Renal cortex interstitium (tissue), 11 donors: ENCODE measurements at regions not wholly inside any gene's neighbourhood (a gene's known extent, or its start where the extent isn't known, plus 50 kb on each side); places are given as distances from the start of the nearest gene placed in this dataset.
A peak's percentile ranks its signal among the peaks of the same experiment; 100 is the strongest.
"Not testable (repeated sequence)": the region's sequence is repeated elsewhere in the genome, so short reads cannot be mapped to it uniquely, and the experiment has no call there.

Source experiments
- DNase-seq, 11 donors: peaks; one replicate each; pipeline ENCODE4 v3.0.0-alpha.2; 2013; ENCODE audit warnings: low read depth in 9 of 11, low spot score in 4 of 11; ENCODE audit errors: extremely low read depth in 1 of 11

DNA sequence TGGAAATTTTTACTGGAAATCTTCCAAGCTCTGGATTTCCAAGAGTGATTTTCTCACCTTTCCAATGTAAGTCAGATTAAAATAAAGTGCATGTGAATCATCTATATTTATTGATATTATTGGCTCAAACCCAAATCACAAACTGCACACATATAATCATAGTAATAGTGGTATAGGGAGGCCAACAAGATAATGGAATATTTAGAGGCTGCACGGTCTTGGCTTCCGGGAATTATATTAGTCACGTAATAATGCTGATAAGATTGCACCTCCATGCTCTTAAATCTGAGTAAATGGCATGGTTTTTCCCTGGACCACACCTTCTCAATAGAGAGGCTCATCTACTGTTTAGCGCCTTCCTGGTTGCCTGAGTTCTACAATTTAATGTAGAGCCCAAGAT lies 567.1 kb upstream of the NR2F2 start:
- DNase-seq: no peak

DNA sequence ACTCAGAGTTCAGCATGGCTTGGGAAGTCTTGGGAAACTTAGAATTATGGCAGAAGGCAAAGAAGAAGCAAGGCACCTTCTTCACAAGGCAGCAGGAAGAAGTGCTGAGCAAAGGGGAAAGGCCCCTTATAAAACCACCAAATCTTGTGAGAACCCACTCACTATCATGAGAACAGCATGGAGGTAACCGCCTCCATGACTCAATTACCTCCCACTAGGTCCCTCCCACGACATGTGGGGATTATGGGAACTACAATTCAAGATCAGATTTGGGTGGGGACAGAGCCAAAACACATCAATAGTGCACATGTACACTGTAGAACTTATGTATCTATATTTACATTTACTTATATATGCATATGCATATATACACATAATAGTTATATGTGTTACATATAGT lies 565.3 kb upstream of the NR2F2 start:
- DNase-seq: no peak

DNA sequence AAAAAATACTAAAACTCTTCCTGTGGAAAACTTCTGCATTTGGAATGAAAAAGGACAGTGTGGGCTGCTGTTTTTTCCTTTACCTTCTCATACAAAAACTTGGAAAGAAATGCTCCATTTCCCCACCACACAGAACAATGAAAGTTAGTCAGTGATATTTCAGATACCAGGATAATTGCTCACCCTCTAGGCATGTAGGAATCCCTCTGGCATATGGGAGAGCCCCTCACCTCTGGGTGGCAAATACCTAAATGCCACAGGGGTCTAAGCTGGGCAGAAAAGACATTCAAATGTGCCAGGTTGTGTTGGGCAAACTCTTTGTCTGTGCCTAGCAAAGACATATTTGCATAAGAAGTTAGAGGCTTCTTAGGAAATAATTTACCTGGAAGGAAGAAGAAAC lies 560.3 kb upstream of the NR2F2 start:
- DNase-seq: no peak

DNA sequence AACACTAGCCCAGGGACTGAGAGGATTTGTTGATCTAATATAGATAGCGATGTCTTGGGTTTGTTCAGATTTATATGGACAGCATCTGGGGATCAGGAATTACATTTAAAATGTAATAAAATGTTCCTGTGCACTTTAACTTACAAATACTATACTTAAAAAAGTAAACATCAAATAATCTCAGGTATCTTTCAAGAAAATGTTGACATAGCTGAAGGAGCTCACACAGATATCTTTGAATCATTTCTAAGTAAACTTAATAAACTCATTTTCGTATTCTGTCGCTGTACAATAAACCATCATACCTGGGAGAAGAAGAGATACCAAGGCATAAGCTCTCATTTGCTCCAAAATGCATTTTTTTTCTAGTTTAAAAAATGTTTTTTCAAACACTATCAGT lies 557.5 kb upstream of the NR2F2 start:
- no peak for DNase-seq

DNA sequence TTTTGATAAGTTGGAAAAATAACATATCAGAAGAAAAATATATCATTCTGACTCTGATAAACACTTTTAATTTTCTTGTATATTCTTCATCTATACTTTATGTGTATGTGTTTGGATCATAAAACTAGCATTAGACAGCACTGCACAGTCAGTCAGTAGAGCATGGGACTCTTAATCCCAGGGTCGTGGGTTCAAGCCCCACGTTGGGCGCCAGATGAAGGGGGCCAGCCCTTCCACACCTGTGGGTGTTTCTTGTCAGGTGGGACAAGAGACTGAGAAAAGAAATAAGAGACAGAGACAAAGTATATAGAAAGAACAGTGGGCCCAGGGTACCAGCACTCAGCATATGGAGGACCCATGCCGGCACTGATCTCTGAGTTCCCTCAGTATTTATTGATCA lies 546.0 kb upstream of the NR2F2 start:
- no peak for DNase-seq

DNA sequence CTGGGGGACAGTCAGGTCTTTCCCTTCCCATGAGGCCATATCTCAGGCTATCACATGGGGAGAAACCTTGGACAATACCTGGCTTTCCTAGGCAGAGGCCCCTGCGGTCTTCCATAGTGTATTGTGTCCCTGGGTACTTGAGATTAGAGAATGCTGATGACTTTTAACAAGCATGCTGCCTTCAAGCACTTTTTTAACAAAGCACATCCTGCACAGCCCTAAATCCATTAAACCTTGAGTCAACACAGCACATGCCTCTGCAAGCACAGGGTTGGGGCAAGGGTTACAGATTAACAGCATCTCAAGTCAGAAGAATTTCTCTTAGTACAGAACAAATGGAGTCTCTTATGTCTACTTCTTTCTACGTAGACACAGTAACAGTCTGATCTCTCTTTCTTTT lies 545.2 kb upstream of the NR2F2 start:
- not testable (repeated sequence) for DNase-seq

DNA sequence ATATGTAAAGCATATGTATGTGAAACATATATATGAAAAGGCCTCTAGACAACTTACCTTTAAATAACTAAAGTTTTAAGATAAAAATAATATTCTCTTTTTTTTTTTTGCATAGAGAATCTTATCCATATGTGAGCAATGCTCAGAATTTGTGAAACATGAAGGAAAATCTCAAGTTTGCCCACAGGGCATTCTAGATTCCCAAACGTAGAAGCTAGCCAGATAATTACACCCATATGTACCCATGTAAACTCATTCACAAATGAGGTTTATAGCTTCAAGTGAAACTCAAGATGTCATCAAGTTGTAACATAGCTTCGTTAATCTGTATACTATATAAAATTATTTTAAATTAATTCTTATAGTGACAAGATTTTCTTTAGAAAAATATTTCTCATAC lies 537.3 kb upstream of the NR2F2 start:
- no peak for DNase-seq

DNA sequence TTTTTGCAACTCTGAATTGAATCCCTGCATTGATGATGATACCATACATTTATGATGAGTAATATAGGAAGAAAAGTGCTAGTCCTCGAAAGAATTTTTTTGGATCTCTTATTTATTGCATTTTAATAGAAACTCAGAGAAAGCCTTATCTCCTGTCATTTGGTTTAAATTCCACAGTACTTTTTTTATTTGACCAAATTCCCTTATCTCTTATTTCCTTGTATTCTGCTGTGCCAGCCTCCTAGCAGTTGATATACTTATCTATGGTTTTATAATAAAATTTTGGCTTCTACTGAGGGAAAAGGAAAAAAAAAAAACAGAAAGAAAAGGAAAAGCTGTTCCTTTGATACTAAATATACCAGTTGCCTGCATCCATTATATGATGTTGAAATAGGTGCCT lies 535.1 kb upstream of the NR2F2 start:
- DNase-seq: no peak

DNA sequence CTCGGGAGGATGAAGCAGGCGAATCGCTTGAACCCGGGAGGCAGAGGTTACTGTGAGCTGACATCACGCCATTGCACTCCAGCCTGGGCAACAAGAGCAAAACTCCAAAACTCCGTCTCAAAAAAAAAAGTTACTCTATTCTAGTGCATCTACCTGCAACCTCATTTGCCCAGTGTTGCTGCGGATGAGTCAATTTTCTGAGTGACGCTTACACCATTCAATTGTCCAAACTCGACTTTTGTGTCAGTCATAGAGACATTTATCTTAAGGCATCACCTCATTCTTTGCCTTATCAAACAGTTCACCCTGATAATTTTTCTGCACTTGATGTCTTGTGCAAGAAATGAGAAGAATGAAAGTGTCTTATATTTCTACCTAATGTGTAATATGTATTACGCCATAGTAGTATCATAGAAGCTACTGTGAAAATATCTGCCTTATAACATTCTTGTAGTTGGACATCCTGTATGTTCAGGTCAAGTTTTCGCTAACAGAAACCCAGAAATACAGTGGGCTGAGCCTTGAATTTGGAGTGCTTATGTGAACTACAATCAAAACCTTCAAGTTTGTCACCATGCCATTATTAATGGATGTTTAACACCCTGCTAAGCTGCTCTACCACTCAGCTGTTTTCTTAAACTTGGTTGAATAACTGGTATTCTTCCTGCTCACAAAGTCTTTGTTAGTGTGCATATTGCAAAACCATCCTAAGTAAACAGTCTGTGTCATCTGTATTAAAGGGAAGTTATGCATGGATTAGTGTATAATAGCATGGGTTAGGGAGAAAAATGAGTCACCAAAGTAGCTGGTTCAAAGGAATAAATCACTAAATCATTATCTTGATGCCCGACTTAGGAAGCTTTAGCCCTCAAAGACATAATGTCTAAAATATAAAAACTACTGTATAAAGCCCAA lies 531.0 kb upstream of the NR2F2 start:
- DNase-seq: peak in 1 of 11 donors; percentile 12

DNA sequence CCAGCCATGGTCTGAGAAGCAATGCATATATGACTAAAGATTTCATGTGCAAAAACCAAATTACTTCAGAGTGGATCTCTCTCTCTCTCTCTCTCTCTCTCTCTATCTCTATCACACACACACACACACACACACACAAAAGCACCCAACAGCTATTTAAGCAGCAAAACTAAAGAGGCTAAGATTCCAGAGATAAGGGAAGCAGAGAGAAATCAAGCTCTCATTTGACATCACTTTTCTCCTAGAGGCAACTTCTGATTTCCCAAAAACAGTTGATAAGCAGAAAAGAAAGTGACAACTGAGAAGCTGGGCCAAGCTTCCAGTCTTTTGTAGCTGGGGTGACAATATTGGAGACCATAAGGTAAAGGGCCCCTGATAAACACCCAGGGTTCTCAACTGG lies 526.0 kb upstream of the NR2F2 start:
- no peak for DNase-seq

DNA sequence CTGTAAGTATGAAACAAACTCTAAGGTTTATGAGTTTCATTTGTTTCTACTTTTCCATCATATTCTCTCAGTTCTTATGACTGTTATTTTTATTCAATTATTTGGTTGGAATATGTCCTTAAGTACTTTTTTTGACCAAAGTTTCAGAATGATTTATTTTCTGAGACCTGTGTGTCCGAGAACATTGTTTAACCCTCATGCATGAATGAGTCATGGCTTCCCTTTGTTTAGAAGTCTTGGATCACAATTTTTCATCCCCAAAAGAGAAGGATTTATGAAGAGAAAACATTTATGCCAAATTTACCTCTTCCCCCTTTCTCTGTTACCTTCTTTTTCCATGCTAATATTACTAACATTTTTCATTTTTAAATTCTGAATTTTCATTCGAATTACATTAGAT lies 518.0 kb upstream of the NR2F2 start:
- DNase-seq: no peak

DNA sequence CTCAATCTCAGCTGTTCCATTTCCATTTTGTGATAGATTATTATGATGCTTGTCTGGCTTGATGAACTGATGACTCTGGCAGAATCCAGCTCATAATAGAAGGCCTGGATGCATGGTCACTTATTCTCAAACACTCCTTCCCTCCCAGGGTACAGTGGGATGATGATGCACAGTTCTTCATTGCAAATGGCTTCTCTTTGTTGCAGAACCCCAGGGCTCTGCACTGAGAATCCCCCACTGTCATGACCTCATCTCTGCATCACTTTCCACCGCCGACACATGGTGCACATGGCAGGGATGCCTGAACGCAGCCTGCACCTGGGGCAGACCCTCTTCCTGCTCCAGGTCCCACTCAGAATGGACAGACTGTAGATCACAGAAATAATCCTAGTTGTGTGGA lies 515.6 kb upstream of the NR2F2 start:
- no peak for DNase-seq

DNA sequence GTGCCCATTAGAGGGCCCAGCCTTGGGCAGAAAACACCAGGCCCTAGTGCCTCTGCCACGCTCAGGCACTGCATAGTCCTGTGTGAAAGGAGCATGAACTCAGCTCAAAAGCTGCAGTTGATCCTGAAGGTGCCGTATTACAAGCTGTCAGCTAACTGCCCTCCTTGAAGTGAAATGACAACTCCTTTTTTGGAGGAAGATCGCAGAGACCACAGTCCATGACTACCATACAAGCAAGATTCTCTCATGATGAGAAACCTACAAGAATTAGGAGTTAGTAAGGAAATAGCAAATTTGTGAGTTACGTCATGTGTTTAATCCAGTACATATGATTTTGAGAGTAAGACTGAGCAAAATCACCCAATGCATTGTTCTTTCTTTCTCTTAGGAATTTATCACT lies 513.9 kb upstream of the NR2F2 start:
- DNase-seq: no peak

DNA sequence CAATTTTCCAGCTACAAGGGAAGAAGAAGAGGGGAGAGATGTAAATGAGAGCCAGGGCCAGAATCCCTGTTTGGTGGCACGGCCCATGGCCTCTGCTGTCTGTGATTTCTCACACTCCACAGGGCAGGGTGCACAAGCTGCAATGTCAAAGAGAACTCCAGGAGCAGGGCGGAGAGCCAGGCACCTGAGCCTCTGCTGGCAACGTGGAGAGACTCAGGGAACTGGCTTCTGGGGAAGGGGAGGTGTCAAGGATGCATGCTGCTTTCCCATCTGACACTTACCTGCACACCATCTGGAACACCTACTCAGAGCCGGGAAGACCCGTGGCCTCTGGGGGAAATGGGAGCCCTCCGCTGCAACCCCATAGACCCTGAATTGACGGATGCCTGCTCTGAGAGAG lies 507.5 kb upstream of the NR2F2 start:
- DNase-seq: no peak

DNA sequence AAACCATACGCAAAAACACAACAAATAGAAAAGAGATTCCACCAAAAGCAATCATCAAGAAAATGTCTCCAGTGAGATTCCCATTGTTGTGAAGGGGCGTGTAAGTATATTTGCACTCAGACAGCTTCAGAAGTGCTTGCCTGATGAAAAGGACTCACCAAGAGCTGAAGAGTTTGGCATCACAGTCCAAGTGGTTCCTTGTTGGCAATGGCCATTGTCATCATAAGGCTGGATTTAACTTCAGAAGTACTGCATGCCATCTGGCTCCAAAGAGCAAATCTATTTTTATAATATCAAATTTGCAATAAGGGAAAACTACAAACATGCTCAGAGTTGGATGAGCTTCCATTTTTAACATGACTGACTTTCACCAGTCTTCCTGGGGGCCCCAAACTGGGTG lies 505.3 kb upstream of the NR2F2 start:
- DNase-seq: no peak

DNA sequence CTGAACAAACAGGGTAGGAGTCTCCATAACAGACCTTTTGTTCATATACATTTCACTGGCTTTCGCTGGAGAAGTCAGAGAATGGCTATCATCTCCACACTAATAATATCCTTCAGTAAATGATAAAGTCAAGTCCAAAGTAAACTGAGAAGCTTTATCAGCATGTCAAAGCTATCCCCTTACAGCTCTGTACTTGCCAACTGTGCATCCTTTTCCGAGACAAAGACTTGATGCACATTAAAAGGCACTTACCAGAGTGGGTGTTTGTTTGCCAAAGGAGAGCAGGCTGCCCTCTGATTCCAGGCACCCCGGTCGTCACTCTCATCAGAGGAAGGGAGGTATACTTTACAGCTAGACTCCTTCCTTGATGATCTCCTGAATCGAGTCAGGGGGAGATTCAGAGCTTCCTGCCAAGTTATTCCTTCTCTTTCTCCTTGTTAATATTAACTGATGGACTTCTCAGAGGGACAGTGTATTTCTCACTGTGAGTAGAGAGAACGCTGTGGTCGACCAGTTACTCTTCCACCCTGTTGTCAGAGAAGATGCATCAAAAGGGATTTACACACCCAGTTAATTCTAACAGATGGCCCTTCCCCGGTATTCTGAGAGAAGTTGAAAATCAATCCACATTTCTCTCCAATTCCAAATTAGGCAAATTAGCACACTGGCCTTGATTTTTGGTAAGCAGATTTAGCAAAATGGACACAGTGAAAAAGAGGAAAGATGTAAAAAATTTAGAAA lies 504.7 kb upstream of the NR2F2 start:
- no peak for DNase-seq

DNA sequence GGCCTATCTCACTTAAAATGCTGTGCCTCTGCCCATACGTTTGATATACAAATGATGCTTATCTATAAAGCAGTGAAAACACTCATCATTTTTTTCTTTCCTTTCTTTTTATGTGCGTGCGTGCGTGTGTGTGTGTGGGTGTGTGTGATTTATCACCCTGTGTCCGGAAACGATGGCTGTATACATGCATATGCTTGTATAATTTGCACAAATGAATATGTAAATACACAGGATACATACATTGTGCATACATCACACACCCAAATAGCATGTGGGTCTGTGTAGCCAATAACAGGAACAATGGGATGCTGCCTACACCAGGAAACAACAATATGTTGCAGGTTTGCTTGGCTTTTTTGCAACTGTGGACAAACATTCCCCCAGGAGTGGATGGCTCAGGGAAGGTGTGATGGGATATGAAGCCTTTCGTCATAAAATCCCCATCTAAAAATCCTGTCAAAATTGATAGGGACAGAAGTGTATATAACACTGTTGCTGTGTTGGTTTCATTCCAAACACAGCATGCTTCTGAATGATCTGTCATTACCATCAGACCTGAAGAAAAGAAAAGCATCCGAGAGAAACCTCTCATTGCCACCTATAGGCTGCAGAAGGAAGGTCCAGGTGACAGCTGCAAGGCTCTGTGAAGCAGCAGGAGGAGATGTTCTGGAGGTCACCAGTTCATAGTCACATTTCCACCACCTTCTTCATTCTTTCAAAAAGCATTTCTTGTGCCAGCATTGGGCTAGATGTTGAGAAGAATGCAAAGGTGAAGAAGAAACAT lies 503.9 kb upstream of the NR2F2 start:
- DNase-seq: no peak

DNA sequence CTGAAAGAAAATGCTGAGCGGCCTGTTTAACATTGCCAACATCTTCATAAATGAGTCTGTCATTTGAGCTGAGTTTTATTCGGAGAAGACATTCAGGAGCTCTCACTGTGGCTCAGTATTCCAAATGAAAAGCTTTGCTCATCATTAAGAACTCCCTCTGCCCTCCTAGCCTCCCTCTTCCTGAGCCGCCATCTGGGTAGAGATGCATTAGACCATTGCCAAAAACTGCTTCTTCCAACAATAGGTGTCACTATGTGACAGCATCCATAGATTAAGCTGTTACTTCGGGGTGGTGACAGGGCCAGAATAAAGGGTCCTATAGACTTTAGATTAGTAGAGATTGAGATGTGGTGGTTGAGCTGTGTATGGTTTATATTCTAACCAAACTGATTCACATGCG lies 501.4 kb upstream of the NR2F2 start:
- no peak for DNase-seq

DNA sequence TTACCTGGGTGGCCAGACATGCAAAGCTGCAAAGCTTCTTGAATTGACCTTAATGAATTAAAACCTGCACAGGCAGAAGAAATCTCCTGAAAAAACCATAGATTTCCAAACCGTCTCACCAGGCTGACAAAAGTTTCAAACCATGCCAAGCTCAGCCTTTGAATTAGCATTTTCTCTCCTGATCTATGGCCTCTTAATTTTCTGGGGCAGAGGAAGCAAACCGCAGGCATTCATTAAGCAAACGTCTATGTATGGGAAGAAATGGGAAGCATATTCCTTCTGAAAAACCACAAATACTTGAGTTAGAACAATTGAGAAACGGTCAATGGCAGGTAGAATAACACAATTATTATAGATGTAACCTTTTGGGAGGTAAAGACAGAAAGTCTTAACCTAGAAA lies 500.2 kb upstream of the NR2F2 start:
- no peak for DNase-seq

DNA sequence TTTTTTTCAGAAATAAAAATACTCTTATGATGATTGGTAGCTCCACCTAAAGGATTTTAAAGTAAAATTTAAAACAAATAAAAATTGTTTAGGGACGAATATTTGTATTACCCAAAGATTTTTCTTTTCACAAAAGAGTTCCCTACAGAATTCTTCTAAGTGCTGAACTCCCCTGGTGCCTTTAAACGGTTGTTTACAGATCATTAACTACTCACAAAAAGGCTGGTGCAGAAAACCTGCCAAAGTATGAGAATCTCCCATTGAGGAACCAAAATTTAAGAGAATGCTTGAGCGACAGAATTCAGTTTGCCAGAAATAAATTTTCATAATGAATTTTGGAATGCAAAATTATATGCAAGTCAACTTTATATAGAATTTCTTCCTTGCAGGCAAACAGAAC lies 497.8 kb upstream of the NR2F2 start:
- DNase-seq: no peak
